HG03139 (cell line): ENCODE measurements at regions not wholly inside any gene's neighbourhood (a gene's known extent, or its start where the extent isn't known, plus 50 kb on each side); places are given as distances from the start of the nearest gene placed in this dataset.

Experiments
- ATAC-seq: cut with Tn5 transposase; IDR thresholded peaks from one replicate; pipeline ENCODE4 v1.9.1; 2021; ENCODE audit not compliant: unreplicated experiment

GRCh38 chrY:17235769-17236168, 644.3 kb downstream of the CDY2B start:
- ATAC-seq = no peak

- ATAC-seq = no peak
Measured at GRCh38 chrY:17233435-17234109, 646.4 kb downstream of the CDY2B start.

- no peak for ATAC-seq
Measured at GRCh38 chrY:17231994-17232393, 648.0 kb downstream of the CDY2B start.

- ATAC-seq = no peak
Measured at GRCh38 chrY:17223502-17223901, 656.5 kb downstream of the CDY2B start.

GRCh38 chrY:17202395-17202794, 677.6 kb downstream of the CDY2B start:
- no peak for ATAC-seq

GRCh38 chrY:17184299-17184698, 695.7 kb downstream of the CDY2B start:
- ATAC-seq = no peak

- ATAC-seq = no peak
Measured at GRCh38 chrY:17166881-17167280, 713.1 kb downstream of the CDY2B start.

- no peak for ATAC-seq
Measured at GRCh38 chrY:17122166-17122565, 757.9 kb downstream of the CDY2B start.

- no peak for ATAC-seq
Measured at GRCh38 chrY:17085303-17085702, 794.7 kb downstream of the CDY2B start.

GRCh38 chrY:17079887-17080286, 800.1 kb downstream of the CDY2B start:
- ATAC-seq = no peak

GRCh38 chrY:17067307-17067706, 812.7 kb downstream of the CDY2B start:
- no peak for ATAC-seq

GRCh38 chrY:17053041-17053440, 827.0 kb downstream of the CDY2B start:
- ATAC-seq = no peak

- ATAC-seq = no peak
Measured at GRCh38 chrY:17050374-17050773, 829.6 kb downstream of the CDY2B start.

- ATAC-seq = no peak
Measured at GRCh38 chrY:17045124-17045523, 834.9 kb downstream of the CDY2B start.

GRCh38 chrY:17044723-17045122, 835.3 kb downstream of the CDY2B start:
- no peak for ATAC-seq

GRCh38 chrY:17044272-17044671, 835.7 kb downstream of the CDY2B start:
- no peak for ATAC-seq

GRCh38 chrY:17038439-17038838, 841.6 kb downstream of the CDY2B start:
- ATAC-seq = no peak

- no peak for ATAC-seq
Measured at GRCh38 chrY:17018126-17018525, 861.9 kb downstream of the CDY2B start.

GRCh38 chrY:16993551-16993950, 886.5 kb downstream of the CDY2B start:
- no peak for ATAC-seq

GRCh38 chrY:16981776-16982175, 898.2 kb downstream of the CDY2B start:
- no peak for ATAC-seq

- no peak for ATAC-seq
Measured at GRCh38 chrY:16959071-16959470, 920.9 kb downstream of the CDY2B start.

- no peak for ATAC-seq
Measured at GRCh38 chrY:16947221-16947620, 932.8 kb downstream of the CDY2B start.
